Dedifferentiated amniotic fluid mesenchymal stem cell (primary cell): ENCODE measurements at regions not wholly inside any gene's neighbourhood (a gene's known extent, or its start where the extent isn't known, plus 50 kb on each side); places are given as distances from the start of the nearest gene placed in this dataset.
A peak's percentile ranks its signal among the peaks of the same experiment; 100 is the strongest.

Source experiments
- DNase-seq: peaks from one replicate; pipeline ENCODE4 v3.0.0-alpha.2; 2016; ENCODE audit errors: extremely low spot score

DNA sequence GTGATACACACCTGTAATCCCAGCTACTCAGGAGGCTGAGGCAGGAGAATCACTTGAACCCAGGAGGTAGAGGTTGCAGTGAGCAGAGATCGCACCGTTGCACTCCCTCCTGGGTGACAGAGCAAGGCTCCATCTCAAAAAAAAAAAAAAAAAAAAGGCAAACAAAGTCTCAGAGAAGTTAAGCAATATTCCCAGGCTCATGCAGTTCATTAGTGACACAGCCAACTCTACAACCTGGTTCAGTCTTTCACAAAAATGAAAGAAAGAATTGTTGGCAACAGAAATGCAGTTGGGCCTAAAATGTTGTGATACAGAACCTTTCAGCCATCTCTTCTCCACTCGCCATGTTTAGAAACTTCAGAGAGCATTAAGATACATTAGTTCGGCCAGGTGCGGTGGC is 242.1 kb downstream of the LTN1 start:
- DNase-seq, result no peak

DNA sequence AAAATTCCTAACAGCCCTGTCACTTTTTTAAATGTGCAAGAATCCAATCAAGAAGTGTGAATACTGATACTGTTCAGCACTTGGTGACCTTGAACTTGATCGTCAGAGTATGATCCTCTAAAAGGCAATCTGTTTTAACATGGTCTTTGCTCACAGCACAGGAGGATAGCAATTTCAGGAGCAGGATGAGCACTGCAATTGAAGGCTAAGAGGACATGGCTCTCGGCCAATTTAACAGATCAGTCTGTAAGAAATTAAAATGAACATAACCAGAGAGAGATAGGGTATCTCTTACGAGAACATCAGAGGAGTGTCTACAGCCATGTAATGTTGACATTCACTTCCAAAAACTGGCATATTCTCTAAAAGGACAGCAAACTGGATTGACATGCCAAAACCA is 243.1 kb downstream of the LTN1 start:
- DNase-seq, result no peak

DNA sequence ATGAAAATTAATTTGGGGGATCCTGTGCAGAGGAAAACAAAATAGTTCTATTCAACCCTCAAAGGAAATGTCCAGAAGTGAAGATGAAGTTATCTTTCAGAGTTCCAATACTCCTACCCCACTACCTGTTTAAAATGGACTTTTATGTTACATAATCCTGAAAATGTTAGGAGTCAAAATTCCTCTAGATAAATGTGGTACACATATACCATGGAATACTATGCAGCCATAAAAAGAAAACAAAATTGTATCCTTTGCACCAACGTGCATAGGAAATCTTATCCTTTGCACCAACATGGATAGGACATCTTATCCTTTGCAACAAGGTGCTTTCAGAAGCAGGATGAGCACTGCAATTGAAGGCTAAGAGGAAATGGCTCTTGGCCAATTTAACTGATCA is 245.2 kb downstream of the LTN1 start:
- no peak for DNase-seq

DNA sequence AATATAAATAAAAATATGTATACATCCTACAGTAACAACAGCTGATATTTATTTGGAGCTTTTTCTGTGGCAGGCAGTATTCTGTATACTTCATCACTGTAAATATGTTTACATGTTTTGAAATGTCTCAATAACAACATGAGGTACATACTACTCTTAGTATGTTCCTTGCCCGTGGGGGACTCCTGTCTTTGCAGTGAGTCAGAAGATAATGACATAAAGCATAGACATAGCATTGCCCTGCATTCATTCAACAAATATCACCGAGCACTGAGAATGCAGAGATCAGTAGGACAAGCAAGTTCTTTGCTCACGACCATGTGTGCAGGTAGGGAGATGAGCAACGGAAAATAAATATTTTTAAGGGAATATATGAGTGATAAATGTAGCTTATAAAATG is 246.5 kb downstream of the LTN1 start:
- DNase-seq, result no peak

DNA sequence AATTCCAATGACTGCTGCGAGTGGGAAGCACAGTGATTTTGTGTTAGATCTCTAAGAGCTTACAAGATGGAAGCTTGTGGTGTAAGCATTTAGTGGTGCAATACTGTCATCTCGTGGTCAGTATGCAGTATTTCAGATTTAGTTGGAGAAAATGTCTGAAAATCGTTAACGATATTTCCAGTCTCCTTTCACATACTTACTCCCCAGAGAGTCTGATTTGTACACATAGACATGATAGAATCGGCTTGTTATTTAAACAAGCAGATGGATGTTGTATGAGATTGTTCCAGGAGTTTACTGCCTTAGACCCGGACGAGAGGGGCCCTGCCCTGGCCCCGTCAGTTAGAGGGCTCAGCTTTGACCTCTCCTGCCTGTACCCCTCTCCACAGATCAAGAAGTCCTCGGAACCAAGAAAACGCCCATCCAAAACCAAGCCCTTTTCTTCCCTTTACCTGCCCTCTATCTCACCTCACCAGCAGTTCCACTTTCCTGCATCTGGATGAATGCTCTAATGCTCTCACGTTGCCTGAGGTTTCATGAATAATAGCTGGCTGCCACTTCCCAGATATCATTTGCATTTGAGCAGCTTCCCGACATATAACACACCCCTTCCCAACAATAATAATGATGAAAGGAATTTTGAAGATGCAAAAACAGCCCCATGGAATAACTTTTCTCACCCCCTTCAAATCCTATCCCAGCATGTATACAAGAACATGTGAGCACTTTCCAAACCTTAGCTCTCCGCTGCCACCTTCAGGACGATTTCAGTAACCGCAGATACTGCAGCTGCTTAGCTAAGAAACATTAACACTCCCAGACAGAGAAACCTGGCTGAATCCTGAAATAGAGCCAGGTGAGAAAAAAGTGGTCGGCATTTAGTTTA is 247.3 kb downstream of the LTN1 start:
- peak; percentile 75 for DNase-seq

DNA sequence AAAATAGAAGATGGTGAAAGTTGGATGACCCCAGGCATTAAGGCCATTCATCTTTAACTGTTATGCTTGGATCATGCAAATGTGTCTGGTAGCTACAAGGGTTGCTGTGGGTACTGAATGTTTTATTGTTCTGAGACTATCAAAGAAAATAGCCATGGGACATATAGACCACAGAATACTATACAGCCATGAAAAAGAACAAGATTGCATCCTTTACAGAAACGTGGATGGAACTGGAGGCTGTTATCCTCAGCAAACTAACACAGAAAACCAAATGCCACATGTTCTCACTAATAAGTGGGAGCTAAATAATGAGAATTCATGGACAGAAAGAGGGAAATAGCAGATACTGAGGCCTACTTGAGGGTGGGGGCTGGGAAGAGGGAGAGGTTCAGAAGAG is 249.0 kb downstream of the LTN1 start:
- no peak for DNase-seq

DNA sequence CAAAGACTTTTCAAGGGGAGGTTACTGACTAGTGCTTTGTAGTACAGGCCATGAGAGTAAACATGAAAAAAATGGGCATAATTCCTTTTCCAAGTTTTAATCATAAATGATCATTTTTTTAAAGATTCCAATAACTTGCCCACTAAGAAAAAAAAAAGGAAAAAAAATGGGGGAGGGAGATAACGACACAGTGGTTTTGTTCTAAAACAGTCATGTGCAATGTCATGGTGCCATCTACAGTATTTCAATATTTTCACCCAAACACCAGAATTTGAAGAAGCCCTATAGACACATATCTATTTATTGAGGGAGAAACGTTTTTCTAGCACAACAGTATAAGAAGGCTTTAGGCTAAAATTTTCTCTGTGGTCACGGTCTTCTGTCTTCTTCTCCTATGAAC is 250.2 kb downstream of the LTN1 start:
- peak; percentile 64 for DNase-seq

DNA sequence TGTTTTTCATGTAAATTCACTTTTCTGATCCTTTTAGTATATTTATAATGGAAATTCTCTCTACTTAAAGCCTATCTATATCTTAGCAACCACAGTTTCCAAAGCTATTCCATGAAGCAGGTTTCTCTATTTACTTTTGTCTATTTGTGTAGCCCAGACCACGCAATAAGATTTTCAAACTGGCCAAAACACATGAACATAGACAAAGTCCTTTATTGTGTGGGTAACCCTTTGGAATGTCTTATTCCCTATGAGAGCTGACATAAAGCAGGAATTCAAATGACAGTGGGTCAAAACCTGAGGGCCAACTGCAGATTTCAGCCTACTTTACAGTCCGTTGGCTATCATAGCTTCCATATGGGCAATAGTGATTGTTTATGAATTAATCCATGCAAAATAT is 252.6 kb downstream of the LTN1 start:
- no peak for DNase-seq

DNA sequence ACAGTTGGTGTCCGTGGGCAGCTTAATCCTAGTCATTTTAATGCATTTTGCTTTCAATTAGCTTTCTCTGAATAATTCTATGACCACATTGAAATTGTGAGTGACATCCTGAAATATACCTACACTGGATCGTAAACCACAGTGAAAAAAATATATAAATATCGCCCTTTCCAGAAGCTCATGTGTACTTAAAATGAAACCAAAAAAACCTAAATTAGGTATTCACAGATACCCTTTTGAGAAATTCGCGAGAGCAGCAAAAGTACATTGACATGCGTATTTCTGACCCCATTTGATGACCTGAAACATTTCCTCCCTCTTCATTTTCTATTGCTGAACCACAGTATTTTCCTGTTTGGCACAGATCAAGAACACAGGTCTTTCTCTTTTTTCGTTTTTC is 253.8 kb downstream of the LTN1 start:
- DNase-seq, result no peak

DNA sequence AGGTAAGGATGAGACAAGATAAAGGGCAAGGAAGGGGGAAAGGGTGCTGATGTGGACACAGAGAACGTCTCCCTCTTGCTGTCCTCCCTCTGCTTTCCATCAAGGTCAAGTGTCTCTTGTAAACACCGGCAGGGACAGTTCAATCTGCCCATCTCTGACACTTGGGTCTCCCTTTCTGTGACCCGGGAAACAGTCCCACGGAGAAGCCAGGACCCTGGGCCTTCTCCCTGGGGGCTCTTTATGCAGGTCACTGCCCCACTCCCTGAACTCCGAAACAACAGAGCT is 254.3 kb downstream of the LTN1 start:
- no peak for DNase-seq

DNA sequence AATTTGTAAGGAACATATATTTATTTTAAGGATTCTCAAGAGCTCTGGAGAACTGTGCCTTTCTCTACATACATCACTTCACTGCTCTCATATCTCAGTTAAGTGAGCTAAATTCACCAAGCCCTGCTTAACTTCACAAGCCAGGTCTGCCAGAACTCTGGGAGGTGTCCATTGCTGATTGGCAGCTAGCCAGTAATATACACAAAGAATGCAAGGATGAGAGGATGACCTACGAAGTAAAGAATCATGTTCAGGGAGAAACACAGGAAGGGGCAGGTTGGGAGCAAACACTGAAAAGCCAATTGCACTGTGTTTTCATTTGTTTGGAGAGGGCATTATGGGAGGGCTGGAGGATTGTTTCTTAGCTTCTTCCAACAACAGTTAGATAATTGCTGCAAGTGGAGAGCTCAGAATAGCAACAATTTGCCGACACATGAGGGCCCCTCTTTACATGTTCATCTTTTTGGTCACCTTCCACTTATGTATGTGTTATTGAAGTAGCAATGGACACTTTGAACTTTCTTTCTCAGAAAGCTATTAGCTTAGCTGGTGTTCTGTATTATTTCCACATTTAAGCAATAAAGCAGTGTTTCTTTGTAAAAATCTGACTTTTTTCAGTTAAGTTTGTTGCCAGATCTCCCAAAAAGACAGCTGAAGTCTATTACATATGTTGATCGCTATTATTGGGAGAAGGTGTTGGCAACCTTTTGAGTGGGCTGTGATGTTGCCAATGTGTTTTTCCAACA is 254.8 kb downstream of the LTN1 start:
- no peak for DNase-seq

DNA sequence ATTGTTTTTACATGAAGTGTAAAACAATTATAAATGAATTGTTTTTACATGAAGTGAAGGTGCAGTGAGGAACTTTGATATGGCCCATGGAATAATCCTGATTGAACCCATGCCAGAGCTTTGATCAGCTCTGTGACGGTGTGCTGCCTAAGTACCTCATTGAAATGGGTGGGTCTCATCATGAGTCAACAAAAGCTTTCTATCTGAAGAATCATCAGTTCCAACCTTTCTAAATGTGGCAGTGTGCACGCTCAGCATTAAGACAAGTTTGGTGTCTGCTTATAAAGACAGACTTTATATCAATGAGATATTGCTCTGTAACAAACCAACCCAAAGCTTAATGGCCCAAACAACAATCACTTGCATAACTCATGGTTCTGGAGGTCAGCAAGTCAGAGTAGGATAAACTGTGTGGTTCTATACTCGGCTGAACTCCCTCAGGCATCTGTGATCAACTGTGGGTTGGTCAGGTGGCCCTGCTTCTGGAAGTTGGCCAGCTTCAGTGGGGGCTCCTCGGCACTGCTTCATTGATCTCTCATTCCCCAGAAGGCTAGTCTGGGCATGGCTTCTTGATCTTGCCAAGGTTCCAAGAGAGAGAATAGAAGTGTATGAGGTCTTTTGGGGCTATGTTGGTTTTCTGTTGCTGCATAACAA is 258.0 kb downstream of the LTN1 start:
- no peak for DNase-seq

DNA sequence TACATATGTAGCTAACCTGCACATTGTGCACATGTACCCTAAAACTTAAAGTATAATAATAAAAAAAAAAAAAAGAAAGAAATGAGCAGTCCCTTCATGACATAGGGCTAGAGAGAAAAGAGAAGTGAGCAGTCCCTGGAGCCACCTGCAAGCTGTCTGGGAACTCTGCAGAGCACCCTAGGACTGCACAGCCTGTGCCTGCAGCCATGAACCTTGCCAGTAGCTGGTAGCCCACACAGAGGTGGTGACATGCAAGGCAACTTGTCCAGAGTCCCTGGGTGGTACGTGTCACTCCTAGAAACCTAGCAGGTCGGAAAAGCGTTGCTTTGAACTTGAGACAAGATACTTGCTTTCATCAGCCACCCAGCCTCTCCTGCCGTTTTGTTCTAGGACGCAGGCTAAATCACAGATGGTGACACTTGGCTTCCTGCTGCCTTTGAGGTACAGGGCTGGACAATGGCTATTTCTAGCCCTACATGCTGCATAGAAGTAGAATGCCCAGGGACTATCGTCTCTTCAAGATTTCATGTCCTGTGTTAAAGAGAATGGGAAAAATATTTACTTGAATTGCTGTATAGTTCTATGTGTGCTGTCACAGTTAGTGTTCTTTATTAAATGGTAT is 260.9 kb downstream of the LTN1 start:
- no peak for DNase-seq

DNA sequence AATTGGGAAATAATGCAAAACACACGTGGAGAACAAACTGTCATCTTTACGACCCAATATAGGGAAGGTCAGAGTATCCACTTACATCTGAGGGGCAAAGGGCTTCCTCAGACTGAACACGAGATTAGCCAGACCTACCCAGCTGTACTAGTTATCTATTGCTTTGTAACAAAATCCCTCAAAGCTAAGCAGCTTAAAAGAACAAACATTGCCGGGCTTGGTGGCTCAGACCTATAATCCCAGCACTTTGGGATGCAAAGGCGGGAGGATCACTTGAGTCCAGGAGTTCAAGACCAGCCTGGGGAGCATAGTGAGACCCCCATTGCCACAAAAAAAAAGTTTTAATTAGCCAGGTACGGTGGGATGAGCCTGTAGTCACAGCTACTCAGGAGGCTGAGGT is 262.8 kb downstream of the LTN1 start:
- no peak for DNase-seq

DNA sequence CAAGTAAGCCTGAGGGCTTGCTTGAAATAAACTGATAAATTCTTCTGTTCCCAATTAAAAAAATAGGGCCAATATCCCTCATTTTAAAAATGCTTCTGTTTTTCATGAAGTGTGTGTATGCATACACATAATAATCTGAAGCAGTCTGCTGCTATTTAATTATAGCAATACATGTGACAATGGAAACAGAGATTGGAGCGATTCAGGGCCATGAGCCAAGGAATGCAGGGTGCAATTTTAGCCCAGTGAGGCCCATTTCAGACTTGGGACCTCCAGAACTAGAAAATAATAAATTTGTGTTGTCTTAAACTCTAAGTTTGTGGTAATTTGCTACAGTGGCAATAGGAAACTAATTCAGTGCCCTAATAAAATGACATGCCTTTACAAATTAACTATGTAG is 264.9 kb downstream of the LTN1 start:
- DNase-seq, result no peak

DNA sequence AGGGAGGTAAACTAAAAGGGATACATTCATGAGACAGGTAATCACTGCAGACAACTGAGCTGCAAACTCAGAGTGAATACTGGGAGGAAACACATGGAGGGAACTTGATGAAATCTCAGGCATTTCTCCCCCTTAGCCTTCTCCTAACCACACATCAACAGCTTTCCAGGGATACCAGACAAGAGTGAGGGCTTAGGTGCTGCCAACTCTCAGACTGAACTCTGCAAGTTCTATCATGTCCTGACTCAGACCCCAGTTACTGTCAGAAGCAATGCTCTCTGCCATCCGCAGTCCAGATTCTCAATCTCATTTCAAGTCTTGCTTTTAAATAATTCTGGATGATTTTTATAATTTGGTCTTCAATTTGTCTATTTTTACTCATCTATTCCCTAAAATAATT is 267.3 kb downstream of the LTN1 start:
- no peak for DNase-seq

DNA sequence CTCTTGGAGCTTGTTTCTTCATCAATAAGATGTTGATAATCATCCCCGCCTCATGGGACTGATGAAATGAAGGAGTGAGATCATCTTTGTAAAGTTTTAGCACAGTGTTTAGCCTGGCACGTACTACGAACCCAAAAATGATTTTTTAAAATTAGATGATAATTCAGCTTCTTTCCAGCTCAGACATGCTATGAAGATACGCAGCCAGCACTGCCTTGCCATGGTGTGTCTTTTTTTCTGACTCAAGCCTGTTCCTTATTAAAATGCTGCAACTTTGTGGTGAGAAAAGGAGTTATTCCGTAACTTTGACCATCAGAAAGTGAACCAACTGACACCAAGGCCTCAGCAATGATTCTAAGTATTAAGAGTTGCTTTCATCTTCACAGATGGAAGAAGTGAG is 269.0 kb downstream of the LTN1 start:
- DNase-seq, result no peak

DNA sequence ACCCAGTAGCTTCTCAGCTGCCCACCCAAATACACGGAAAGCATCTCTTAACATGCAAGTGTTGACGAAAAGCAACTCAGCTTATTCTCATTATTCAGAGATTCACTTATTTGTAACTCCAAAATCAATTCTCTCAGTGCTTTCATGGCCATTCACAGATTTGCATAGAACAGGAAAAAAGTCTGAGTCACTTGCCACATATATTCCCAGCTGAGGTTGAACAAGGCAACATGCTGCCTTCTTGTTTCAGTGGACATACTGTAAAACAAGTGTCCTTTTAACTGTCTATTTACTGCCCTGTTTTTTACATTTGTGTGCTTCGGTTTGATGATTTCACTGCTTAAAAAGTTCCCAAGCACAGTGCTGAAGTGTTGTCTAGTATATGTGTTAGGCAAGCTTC is 273.0 kb downstream of the LTN1 start:
- DNase-seq, result no peak

DNA sequence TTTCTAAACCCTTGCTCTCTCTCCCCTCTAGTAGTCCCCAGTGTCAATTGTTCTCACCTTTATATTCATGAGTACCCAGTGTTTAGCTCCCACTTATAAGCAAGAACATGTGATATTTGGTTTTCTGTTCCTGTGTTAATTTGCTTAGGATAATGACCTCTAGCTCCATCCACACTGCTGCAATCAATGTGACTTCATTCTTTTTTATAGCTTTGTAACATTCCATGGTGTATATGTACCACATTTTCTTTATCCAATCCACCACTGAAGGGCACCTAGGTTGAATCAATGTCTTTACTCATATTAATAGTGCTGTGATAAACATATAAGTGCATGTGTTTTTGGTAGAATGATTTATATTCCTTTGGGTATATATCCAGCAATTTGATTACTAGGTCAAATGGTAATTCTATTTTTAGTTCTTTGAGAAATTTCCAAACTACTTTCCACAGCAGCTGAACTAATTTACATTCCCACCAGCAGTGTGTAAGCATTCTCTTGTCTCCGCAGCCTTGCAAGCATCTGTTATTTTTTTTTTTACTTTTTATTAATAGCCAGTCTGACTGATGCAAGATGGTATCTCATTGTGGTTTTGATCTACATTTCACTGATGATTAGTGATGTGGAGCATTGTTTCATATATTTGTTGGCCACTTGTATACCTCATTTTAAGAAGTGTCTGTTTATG is 277.8 kb downstream of the LTN1 start:
- DNase-seq, result no peak

DNA sequence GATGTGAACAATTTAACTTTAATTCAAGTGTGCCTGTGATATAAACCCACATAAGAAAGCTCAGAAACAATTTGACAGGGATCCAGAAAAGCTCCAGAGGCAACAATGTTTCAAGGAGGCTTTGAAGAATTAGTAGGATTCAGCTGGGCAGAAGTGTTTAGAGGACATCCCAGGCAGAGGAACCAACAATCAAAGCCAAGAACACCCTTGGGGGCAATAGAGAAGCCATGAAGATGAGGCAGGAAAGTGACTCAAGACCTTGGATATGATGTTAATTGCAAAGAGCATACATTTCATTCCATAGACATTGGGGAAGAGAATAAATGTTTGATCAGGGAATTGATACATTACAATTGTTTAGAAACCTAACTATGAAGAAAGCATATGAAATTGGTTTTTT is 280.3 kb downstream of the LTN1 start:
- no peak for DNase-seq

DNA sequence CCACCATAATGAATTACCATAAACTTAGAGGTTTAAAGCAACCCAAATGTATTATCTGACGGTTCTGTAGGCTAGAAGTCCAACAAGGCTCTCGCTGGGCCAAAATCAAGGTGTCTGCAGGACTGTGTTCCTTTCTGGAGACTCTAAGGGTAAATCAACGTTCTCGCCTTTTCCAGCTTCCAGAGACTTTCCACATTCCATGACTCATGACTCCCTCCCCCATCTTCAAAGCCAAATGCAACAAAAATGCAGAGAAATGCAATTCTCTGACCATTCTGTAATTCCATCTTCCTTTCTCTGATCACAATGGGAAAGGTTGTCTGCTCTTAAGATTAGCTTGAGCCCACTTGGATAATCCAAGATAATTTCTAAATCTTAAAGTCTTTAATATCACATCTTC is 287.1 kb downstream of the LTN1 start:
- no peak for DNase-seq

DNA sequence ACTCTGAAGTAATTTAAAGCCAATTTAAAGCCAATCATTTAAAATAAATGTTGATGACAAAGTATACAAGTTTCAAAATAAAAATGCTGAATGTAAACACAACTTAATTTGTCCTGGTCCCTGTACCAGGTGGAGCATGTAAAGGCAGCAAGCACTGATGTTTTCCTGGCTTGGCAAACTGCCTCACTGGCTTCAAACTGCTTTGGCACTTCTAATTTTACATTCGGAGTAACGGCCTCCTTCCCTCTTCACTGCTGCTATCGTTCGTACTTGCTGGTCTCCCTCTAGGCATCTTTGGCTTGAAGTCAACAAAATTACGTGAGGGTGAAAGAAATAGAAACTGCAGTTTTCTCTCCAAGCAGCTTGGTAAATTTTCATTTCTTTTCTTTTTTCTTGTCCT is 287.9 kb downstream of the LTN1 start:
- no peak for DNase-seq
